ENCODE measurements at regions not wholly inside any gene's neighbourhood (a gene's known extent, or its start where the extent isn't known, plus 50 kb on each side); places are given as distances from the start of the nearest gene placed in this dataset.
"Not testable (repeated sequence)": the region's sequence is repeated elsewhere in the genome, so short reads cannot be mapped to it uniquely, and the experiment has no call there.

DNA sequence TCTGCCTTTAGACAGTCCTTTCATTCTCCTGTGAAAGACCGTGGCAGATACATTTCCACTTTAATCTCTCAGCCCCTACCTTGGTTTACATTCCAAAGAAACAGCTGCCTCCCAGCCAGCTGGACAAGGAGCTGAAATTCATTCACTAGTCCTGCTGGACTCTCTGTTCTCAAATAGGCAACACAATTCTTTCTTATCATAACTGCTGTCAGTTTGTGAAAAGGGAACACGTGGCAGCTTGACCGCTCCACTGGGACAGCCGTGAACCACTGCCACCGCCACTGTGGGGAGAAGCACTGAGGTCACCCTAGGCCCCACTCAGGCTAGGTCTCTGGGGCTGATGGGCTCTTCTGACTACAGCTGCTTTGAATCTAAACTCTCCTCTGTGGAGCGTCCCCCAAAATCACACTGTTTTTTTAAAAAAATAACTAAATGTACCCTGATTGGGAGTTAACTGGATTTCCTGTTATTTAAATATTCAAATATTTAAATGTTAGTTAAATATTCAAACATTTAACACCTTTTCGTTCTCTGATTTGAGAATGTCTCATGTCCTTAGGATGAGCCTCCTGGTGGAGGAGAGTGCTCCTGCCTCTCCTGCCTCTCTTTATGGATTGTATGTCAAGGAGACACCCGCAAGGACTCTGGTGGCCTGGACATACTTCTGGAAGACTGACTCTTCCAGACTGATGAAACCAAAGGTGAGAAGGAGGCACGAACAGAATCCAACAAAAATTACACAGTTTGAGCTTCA lies 120.1 kb downstream of the BOD1 start:
- DNase-seq (ENCODE audit: low spot score), result no peak

DNA sequence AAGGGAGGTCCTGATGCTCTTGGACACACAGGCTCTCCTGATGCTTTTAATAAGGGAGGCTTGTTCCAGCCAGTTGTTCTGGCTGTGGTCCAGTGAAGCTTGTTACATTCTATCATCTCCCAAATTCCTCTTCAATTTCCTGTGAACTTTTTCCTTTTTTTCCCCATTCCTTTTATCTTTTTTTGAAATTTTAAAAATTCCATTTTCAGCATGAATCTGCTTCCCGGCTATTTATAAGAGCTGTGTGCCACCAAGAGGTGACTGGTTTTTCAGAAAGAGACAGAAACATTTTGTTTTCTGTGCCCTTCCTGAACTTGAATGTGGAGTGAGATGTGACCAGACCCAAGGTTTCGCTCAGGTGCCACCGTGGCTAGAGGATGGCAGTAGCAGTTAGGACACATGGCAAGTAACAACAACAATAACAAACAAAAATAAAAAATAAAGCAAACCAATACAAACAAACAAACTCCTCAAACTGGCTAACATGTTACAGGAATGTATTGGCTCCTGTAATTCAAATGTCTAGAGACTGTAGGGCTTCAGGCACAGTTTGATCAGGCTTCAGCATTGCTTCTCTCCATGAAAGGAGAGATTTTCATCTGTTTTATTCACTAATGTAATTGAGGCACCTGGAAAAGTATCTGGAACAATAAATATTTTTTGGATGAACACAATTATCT lies 121.1 kb downstream of the BOD1 start:
- no peak for DNase-seq (ENCODE audit: low spot score)

GRCh38 chr5:173494446-173494845 lies 122.0 kb downstream of the BOD1 start:
- DNase-seq (ENCODE audit: low spot score), result no peak

GRCh38 chr5:173493846-173494245 lies 122.6 kb downstream of the BOD1 start:
- no peak for DNase-seq (ENCODE audit: low spot score)

GRCh38 chr5:173493040-173493439 lies 123.4 kb downstream of the BOD1 start:
- DNase-seq (ENCODE audit: low spot score), result no peak

DNA sequence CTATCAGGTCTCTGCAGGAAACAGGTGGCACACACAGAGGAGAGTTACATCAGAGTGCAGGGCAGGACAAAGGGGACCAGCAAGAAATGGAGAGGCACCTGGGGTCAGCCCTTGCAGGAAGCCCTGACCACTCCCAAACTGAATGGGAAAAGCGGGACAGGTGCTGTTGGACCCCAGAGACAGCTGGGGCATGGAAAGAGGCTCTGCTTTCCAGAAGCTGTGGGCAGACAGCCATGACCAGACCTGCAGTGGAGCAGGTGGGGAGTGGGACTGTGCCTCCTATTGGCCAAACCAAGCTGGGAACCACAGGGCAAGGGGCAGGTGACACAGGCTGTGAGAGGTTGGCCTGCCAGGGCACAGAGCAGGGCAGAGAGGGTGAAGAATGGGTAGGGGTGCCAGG lies 125.8 kb downstream of the BOD1 start:
- no peak for DNase-seq (ENCODE audit: low spot score)

GRCh38 chr5:173488144-173488543 lies 128.3 kb downstream of the BOD1 start:
- no peak for DNase-seq (ENCODE audit: low spot score)

GRCh38 chr5:173487300-173487699 lies 129.2 kb downstream of the BOD1 start:
- DNase-seq (ENCODE audit: low spot score), result no peak

- no peak for DNase-seq (ENCODE audit: low spot score)
These were observed 129.9 kb downstream of the BOD1 start for GRCh38 chr5:173486355-173487225.

- no peak for DNase-seq (ENCODE audit: low spot score)
These were observed 131.9 kb downstream of the BOD1 start for GRCh38 chr5:173484569-173484968.

DNA sequence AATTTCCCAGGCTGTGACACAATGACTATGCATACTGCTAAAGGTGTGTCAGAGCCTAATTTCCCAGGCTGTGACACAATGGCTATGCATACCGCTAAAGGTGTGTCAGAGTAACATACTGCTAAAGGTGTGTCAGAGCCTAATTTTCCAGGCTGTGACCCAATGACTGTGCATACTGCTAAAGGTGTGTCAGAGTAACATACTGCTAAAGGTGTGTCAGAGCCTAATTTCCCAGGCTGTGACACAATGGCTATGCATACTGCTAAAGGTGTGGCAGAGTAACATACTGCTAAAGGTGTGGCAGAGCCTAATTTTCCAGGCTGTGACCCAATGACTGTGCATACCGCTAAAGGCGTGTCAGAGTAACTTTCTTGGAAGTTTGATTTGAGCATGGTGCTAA lies 132.9 kb downstream of the BOD1 start:
- DNase-seq (ENCODE audit: low spot score), result not testable (repeated sequence)

- no peak for DNase-seq (ENCODE audit: low spot score)
These were observed 133.3 kb downstream of the BOD1 start for GRCh38 chr5:173483160-173483559.

GRCh38 chr5:173481821-173482220 lies 134.6 kb downstream of the BOD1 start:
- DNase-seq (ENCODE audit: low spot score), result no peak

DNA sequence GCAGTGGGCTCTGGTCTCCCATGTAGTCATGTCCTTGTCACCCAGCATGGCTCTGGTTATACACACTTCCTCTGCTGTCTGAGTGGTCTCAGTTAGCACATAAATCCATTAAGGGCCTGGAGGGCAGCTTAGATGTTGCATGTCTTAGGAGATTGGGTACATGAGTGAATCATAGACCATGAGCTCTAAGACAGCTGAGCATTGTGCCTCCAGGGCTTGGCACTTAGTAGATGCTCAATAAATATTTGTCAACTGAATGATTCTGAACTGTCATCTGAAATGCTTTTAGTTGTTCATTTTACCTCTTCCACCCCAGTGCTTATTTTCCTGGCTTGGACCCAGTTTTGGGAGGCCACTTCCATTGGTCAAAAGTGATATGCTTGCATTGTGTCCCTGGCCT lies 135.6 kb downstream of the BOD1 start:
- no peak for DNase-seq (ENCODE audit: low spot score)

- DNase-seq (ENCODE audit: low spot score), result no peak
These were observed 136.7 kb downstream of the BOD1 start for GRCh38 chr5:173479711-173480110.

DNA sequence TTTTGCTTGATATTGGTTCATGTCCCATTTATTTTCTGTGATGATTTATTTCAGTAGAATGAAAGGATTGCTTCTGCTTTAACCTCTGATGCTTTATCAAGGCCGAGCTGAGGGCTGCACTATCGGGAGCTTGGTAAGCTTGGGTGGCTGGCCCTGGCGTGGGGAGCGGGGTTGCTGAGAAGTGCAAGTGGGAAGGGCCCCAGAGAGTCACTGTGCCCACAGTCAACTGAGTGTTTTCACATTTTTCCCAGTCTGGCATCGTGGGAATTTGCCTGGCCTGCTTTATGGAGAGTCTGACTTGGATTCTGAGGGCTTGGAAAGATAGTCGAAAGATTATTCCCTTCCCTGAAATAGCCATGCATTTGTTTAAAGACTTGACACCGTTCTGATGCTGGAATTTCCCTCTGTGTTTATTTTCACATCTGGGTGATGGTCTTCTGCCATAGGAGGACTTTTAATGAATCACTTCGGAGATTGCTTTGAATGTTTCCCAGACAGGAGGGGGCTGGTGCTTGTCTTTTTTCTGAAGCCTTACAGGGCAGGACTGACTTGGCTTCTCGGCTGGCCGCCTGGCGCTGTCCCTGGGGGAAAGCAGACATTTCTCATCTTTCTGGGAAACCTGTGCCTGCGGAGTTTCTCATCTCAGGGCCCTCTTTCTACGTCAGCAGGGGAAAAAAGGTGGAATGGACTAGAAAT lies 139.0 kb downstream of the BOD1 start:
- no peak for DNase-seq (ENCODE audit: low spot score)

DNA sequence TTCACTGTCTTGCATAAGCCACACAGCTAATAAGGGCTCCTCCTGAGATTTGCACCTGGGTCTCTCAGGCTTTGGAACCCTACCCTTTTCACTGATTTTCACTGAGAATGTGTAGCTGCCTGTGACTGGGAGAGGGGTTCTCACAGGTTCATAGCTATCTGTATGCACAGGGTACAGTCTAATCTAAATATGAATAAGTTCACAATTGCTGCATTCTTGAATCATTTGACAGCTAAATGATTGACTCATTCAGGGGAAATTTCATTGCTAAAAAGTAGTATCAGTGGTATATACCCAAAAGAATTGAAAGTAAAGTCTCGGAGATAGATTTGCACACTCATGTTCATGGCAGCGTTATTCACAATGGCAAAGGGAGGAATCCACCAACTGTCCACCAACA lies 140.7 kb downstream of the BOD1 start:
- no peak for DNase-seq (ENCODE audit: low spot score)

- no peak for DNase-seq (ENCODE audit: low spot score)
These were observed 141.6 kb downstream of the BOD1 start for GRCh38 chr5:173474881-173475287.

DNA sequence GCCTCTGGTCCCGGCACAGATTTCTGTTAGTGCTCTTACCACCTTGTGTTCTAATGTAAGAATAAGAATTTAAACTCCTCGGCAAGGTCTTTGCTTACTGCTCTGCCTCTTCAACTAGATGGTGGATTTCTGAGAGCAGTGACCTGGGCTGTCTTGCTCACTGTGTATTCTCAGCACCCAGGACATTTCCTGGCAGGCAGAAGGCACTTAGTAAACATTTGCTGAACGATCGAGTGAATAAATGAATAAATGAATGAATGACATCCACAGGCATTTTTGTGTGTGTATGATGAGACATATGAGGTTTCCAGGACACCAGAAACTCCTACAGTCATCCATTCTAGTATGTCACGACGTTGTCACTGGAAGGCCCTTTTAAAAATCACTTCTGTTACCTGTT lies 143.2 kb downstream of the BOD1 start:
- no peak for DNase-seq (ENCODE audit: low spot score)

- no peak for DNase-seq (ENCODE audit: low spot score)
These were observed 143.6 kb downstream of the BOD1 start for GRCh38 chr5:173472784-173473278.

DNA sequence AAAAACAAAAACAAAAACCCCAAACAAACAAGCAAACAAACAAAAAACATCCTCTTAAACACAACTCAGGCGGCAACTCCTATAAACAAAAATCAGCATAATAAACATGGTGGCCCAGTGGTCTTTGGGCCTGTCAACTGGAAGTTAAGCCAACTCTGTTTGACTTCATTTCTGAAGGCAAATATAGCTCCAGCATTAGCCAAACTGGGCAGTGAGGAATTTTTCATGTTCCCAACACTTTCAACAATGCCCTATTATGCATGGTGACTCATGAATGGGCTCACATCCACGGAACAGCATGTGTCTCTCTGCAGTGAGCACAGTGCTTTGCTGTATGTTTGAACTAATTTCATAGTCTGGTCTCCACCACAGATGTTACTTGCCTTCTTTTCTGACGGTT lies 143.9 kb upstream of the STC2 start:
- DNase-seq (ENCODE audit: low spot score), result no peak

DNA sequence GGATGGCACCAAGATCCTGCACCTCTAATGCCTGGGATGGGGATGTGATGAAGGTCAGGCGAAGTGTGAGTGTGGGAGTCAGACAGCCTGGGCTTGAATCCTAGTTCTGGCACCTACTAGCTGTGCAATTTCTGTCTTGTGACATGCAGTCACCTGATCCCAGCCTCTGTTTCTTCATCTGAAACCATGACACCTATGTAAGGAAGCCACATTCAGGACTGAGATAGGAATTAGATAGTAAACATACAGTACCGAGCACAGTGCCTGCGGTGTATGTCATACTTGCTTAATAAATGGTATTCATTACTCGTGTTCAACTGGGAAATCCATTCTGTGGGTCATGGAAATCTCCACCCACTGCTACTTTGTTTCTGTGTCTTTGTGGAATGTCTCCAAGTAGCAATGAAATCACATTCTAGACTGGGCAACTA lies 140.6 kb upstream of the STC2 start:
- no peak for DNase-seq (ENCODE audit: low spot score)

All from HT-29 (cell line).